HEK293 (cell line): ENCODE measurements at regions not wholly inside any gene's neighbourhood (a gene's known extent, or its start where the extent isn't known, plus 50 kb on each side); places are given as distances from the start of the nearest gene placed in this dataset.

Experiments
- CTCF ChIA-PET: fragments of 350-600 bp; formaldehyde crosslinking; extraction: SDS; loops from one replicate; lab custom pipeline; 2021; ENCODE audit warnings: antibody characterized with exemption; lab: Yijun Ruan, JAX
- POLR2A ChIA-PET: fragments of 300-600 bp; formaldehyde crosslinking; extraction: SDS; loops from one replicate; lab custom pipeline; 2020; ENCODE audit warnings: antibody characterized with exemption, inconsistent platforms; lab: Yijun Ruan, JAX
- H3K27ac ChIP-seq: fragments of 200-500 bp; sonication (Bioruptor generic); 2 replicates; pipeline ENCODE4 v1.5.1; 2014; ENCODE audit warnings: low read depth, low read length, control low read depth, inconsistent platforms; ENCODE audit errors: extremely low read depth
- H3K36me3 ChIP-seq, 2 experiments: fragments of 200-500 bp in 1 of 2; sonication (Bioruptor generic) in 1 of 2; 1 replicate in 1 of 2; 2 replicates in 1 of 2; pipeline ENCODE4 v1.5.1; 2014 to 2017; ENCODE audit warnings: inconsistent platforms in 2 of 2, low read length in 2 of 2; ENCODE audit not compliant: control insufficient read depth in 2 of 2, insufficient read depth in 1 of 2
- H3K4me1 ChIP-seq: fragments of 200-500 bp; sonication (Bioruptor generic); 2 replicates; pipeline ENCODE4 v1.5.1; 2014; ENCODE audit warnings: mild to moderate bottlenecking, low read length, inconsistent platforms; ENCODE audit not compliant: control insufficient read depth, insufficient read depth
- H3K4me3 ChIP-seq: 2 replicates; pipeline ENCODE4 v1.5.1; 2011; ENCODE audit warnings: low read depth, mild to moderate bottlenecking, control low read depth, low read length, moderate library complexity
- H3K9me3 ChIP-seq: fragments of 200-500 bp; sonication (Bioruptor generic); 2 replicates; pipeline ENCODE4 v1.5.1; 2014; ENCODE audit warnings: low read depth, low read length, inconsistent platforms; ENCODE audit not compliant: control insufficient read depth, insufficient read depth
- BCL11A ChIP-seq: fragments of 450-650 bp; formaldehyde crosslinking; IDR thresholded peaks from 2 replicates; pipeline ENCODE4 v1.5.1; 2016; ENCODE audit warnings: low read depth, missing biosample characterization, missing genetic modification characterization
- GLIS2 ChIP-seq: fragments of 450-650 bp; formaldehyde crosslinking; IDR thresholded peaks from 2 replicates; pipeline ENCODE4 v1.5.1; 2016; ENCODE audit warnings: missing biosample characterization, missing genetic modification characterization
- HOXC10 ChIP-seq: sonication (generic); formaldehyde crosslinking; IDR thresholded peaks from 2 replicates; pipeline ENCODE4 v1.8.1; 2023; ENCODE audit warnings: mild to moderate bottlenecking, missing genetic modification reagents
- IKZF3 ChIP-seq: fragments of 450-650 bp; IDR thresholded peaks from 2 replicates; pipeline ENCODE4 v1.5.0; 2018; ENCODE audit warnings: missing biosample characterization, mild to moderate bottlenecking, missing genetic modification characterization, moderate library complexity
- ZBTB17 ChIP-seq: fragments of 450-650 bp; formaldehyde crosslinking; IDR thresholded peaks from 2 replicates; pipeline ENCODE4 v1.5.1; 2016; ENCODE audit warnings: missing biosample characterization, missing genetic modification characterization
- ZBTB20 ChIP-seq: fragments of 450-650 bp; formaldehyde crosslinking; IDR thresholded peaks from 2 replicates; pipeline ENCODE4 v1.5.1; 2016; ENCODE audit warnings: missing biosample characterization, missing genetic modification characterization
- ZBTB44 ChIP-seq: fragments of 450-650 bp; IDR thresholded peaks from 2 replicates; pipeline ENCODE4 v1.5.1; 2018; ENCODE audit warnings: missing biosample characterization, mild to moderate bottlenecking, missing genetic modification characterization
- ZFHX2 ChIP-seq: fragments of 450-650 bp; formaldehyde crosslinking; conservative IDR thresholded peaks from 2 replicates; pipeline ENCODE4 v1.5.1; 2016; ENCODE audit warnings: missing biosample characterization, missing genetic modification characterization
- ZNF157 ChIP-seq: fragments of 450-650 bp; formaldehyde crosslinking; IDR thresholded peaks from 2 replicates; pipeline ENCODE4 v1.5.1; 2016; ENCODE audit warnings: missing biosample characterization, missing genetic modification characterization
- ZNF23 ChIP-seq: fragments of 450-650 bp; formaldehyde crosslinking; IDR thresholded peaks from 2 replicates; pipeline ENCODE4 v1.5.1; 2016; ENCODE audit warnings: missing biosample characterization, missing genetic modification characterization, borderline replicate concordance
- ZNF48 ChIP-seq: fragments of 450-650 bp; formaldehyde crosslinking; IDR thresholded peaks from 2 replicates; pipeline ENCODE4 v1.5.1; 2016; ENCODE audit warnings: missing biosample characterization, missing genetic modification characterization
- ZNF510 ChIP-seq: fragments of 450-650 bp; formaldehyde crosslinking; IDR thresholded peaks from 2 replicates; pipeline ENCODE4 v1.5.1; 2018; ENCODE audit warnings: mild to moderate bottlenecking, missing genetic modification characterization, missing biosample characterization; ENCODE audit not compliant: insufficient replicate concordance
- ZNF518A ChIP-seq: fragments of 450-650 bp; formaldehyde crosslinking; conservative IDR thresholded peaks from 2 replicates; pipeline ENCODE4 v1.5.1; 2016; ENCODE audit warnings: low read depth, missing biosample characterization, missing genetic modification characterization
- ZNF548 ChIP-seq: fragments of 450-650 bp; formaldehyde crosslinking; IDR thresholded peaks from 2 replicates; pipeline ENCODE4 v1.5.1; 2016; ENCODE audit warnings: missing biosample characterization, missing genetic modification characterization
- ZNF585B ChIP-seq: fragments of 450-650 bp; formaldehyde crosslinking; IDR thresholded peaks from 2 replicates; pipeline ENCODE4 v1.5.1; 2016; ENCODE audit warnings: missing biosample characterization, missing genetic modification characterization
- TF ChIP-seq, protein P1 (sequence below): fragments of 450-650 bp; formaldehyde crosslinking; IDR thresholded peaks from 2 replicates; pipeline ENCODE4 v1.5.0; 2017; ENCODE audit warnings: missing biosample characterization, missing genetic modification characterization, borderline replicate concordance
- TF ChIP-seq, protein P2 (sequence below): fragments of 450-650 bp; formaldehyde crosslinking; IDR thresholded peaks from 2 replicates; pipeline ENCODE4 v1.5.1; 2016; ENCODE audit warnings: missing biosample characterization, missing genetic modification characterization
- TF ChIP-seq, protein P3 (sequence below): fragments of 450-650 bp; formaldehyde crosslinking; IDR thresholded peaks from 2 replicates; pipeline ENCODE4 v1.5.1; 2016; ENCODE audit warnings: missing biosample characterization, missing genetic modification characterization
- TF ChIP-seq, protein P4 (sequence below): fragments of 450-650 bp; formaldehyde crosslinking; IDR thresholded peaks from 2 replicates; pipeline ENCODE4 v1.5.1; 2016; ENCODE audit warnings: missing biosample characterization, missing genetic modification characterization, low read depth
- TF ChIP-seq, protein P5 (sequence below): fragments of 450-650 bp; formaldehyde crosslinking; IDR thresholded peaks from 2 replicates; pipeline ENCODE4 v1.5.1; 2016; ENCODE audit warnings: missing biosample characterization, missing genetic modification characterization

- no peak overlapping the region for H3K27ac ChIP-seq
- TF ChIP-seq ZBTB20 (tag by site-specific recombination) (no peak), ZNF585B (tag by site-specific recombination) (no peak), ZNF48 (tag by site-specific recombination) (no peak), ZNF23 (no peak), ZBTB44 (no peak), ZNF157 (tag by site-specific recombination) (no peak), ZFHX2 (tag by site-specific recombination) (no peak), ZNF518A (tag by site-specific recombination) (no peak), ZNF548 (no peak), GLIS2 (tag by site-specific recombination) (no peak), ZBTB17 (tag by site-specific recombination) (no peak), BCL11A (tag by site-specific recombination) (no peak), ZNF510 (tag by site-specific recombination) (no peak), HOXC10 (CRISPR knock-in tag) (no peak), IKZF3 (tag by site-specific recombination) (no peak)
- TF ChIP-seq, protein P1, sequence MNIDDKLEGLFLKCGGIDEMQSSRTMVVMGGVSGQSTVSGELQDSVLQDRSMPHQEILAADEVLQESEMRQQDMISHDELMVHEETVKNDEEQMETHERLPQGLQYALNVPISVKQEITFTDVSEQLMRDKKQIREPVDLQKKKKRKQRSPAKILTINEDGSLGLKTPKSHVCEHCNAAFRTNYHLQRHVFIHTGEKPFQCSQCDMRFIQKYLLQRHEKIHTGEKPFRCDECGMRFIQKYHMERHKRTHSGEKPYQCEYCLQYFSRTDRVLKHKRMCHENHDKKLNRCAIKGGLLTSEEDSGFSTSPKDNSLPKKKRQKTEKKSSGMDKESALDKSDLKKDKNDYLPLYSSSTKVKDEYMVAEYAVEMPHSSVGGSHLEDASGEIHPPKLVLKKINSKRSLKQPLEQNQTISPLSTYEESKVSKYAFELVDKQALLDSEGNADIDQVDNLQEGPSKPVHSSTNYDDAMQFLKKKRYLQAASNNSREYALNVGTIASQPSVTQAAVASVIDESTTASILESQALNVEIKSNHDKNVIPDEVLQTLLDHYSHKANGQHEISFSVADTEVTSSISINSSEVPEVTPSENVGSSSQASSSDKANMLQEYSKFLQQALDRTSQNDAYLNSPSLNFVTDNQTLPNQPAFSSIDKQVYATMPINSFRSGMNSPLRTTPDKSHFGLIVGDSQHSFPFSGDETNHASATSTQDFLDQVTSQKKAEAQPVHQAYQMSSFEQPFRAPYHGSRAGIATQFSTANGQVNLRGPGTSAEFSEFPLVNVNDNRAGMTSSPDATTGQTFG (tag by site-specific recombination), result no peak
- TF ChIP-seq, protein P2, sequence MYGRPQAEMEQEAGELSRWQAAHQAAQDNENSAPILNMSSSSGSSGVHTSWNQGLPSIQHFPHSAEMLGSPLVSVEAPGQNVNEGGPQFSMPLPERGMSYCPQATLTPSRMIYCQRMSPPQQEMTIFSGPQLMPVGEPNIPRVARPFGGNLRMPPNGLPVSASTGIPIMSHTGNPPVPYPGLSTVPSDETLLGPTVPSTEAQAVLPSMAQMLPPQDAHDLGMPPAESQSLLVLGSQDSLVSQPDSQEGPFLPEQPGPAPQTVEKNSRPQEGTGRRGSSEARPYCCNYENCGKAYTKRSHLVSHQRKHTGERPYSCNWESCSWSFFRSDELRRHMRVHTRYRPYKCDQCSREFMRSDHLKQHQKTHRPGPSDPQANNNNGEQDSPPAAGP (tag by site-specific recombination), result no peak
- TF ChIP-seq, protein P3, sequence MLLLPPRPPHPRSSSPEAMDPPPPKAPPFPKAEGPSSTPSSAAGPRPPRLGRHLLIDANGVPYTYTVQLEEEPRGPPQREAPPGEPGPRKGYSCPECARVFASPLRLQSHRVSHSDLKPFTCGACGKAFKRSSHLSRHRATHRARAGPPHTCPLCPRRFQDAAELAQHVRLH (tag by site-specific recombination), result no peak
- TF ChIP-seq, protein P4, sequence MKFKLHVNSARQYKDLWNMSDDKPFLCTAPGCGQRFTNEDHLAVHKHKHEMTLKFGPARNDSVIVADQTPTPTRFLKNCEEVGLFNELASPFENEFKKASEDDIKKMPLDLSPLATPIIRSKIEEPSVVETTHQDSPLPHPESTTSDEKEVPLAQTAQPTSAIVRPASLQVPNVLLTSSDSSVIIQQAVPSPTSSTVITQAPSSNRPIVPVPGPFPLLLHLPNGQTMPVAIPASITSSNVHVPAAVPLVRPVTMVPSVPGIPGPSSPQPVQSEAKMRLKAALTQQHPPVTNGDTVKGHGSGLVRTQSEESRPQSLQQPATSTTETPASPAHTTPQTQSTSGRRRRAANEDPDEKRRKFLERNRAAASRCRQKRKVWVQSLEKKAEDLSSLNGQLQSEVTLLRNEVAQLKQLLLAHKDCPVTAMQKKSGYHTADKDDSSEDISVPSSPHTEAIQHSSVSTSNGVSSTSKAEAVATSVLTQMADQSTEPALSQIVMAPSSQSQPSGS (tag by site-specific recombination), result no peak
- TF ChIP-seq, protein P5, sequence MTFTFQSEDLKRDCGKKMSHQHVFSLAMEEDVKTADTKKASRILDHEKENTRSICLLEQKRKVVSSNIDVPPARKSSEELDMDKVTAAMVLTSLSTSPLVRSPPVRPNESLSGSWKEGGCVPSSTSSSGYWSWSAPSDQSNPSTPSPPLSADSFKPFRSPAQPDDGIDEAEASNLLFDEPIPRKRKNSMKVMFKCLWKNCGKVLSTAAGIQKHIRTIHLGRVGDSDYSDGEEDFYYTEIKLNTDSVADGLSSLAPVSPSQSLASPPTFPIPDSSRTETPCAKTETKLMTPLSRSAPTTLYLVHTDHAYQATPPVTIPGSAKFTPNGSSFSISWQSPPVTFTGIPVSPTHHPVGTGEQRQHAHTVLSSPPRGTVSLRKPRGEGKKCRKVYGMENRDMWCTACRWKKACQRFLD (tag by site-specific recombination), result no peak
- H3K4me1 ChIP-seq, result no peaks in the 10 kb centered on the region
- no peaks in the 10 kb centered on the region for H3K36me3 ChIP-seq
- ChIA-PET POLR2A (no interaction called here), CTCF (interaction anchor here (0.7 kb wide), 1 partner anchor 885 kb away, joined by 3 read pairs; no protein-coding TSS in a partner anchor)
- H3K4me3 ChIP-seq, result no peak overlapping the region
- no peaks in the 10 kb centered on the region for H3K9me3 ChIP-seq
Observed at GRCh38 chr1:105000793-105001192, 1251.1 kb downstream of the AMY1C start.
